HepG2 (cell line): ENCODE measurements at regions not wholly inside any gene's neighbourhood (a gene's known extent, or its start where the extent isn't known, plus 50 kb on each side); places are given as distances from the start of the nearest gene placed in this dataset.
"Not testable (repeated sequence)": the region's sequence is repeated elsewhere in the genome, so short reads cannot be mapped to it uniquely, and the experiment has no call there.

ENCODE experiments used
- ATAC-seq: fragments of 200-7000 bp; cut with Tn5 transposase; 3 replicates; pipeline ENCODE4 v1.9.1; 2020; ENCODE audit warnings: mild to moderate bottlenecking, moderate library complexity
- BruUV-seq: library from RNA; stranded (reverse); fragments of 400-500 nt; replicated peaks from 2 replicates; lab custom pipeline; 2021; lab: Mats Ljungman, UMichigan
- CTCF ChIA-PET: fragments of 300-600 bp; formaldehyde crosslinking; extraction: SDS; loops from one replicate; lab custom pipeline; 2021; ENCODE audit warnings: low total read pairs, inconsistent platforms, low intra/inter-chr PET ratio; lab: Yijun Ruan, JAX
- POLR2A ChIA-PET: fragments of 350-600 bp; sonication (Branson Sonifier 250); formaldehyde crosslinking; loops from one replicate; lab custom pipeline; 2020; ENCODE audit warnings: antibody characterized with exemption, inconsistent platforms; lab: Yijun Ruan, JAX
- DNase-seq: peaks from one replicate; pipeline ENCODE4 v3.0.0-alpha.2; 2015; ENCODE audit warnings: low spot score
- FAIRE-seq: peaks from 3 replicates; lab custom pipeline; 2011; peaks lifted over from hg19 to GRCh38; lab: Jason Lieb, UNC
- H2AFZ ChIP-seq: one replicate; pipeline ENCODE4 v1.6.1; 2011; ENCODE audit warnings: low read length, inconsistent platforms
- H3K27ac ChIP-seq: fragments of 300-600 bp; 3 replicates; pipeline ENCODE4 v1.8.0; 2011; ENCODE audit warnings: mixed run types, mild to moderate bottlenecking, mixed read lengths, low read length, inconsistent platforms; ENCODE audit not compliant: insufficient read depth; ENCODE audit errors: extremely low read length
- H3K27me3 ChIP-seq, 2 experiments: fragments of 200-600 bp in 1 of 2; 2 replicates in 1 of 2; 3 replicates in 1 of 2; pipeline versions ENCODE4 v1.6.0 to v1.8.0; 2011; ENCODE audit warnings: low read length in 2 of 2, mild to moderate bottlenecking in 2 of 2, moderate library complexity in 2 of 2, inconsistent platforms in 1 of 2; ENCODE audit not compliant: insufficient read depth in 2 of 2, control insufficient read depth in 1 of 2
- H3K36me3 ChIP-seq, 2 experiments: fragments of 200-600 bp in 1 of 2; replicated peaks in 1 of 2; 2 replicates in 1 of 2; 3 replicates in 1 of 2; pipeline versions ENCODE4 v1.5.1 to v1.8.0; 2011; ENCODE audit warnings: low read length in 2 of 2, inconsistent platforms in 1 of 2; ENCODE audit not compliant: insufficient read depth in 2 of 2, control insufficient read depth in 1 of 2
- H3K4me1 ChIP-seq: 2 replicates; pipeline ENCODE4 v1.5.1; 2012; ENCODE audit warnings: low read length, inconsistent platforms; ENCODE audit not compliant: insufficient read depth
- H3K4me2 ChIP-seq: 2 replicates; pipeline ENCODE4 v1.6.0; 2011; ENCODE audit warnings: low read depth, low read length, inconsistent platforms
- H3K4me3 ChIP-seq, 3 experiments: fragments of 200-600 bp in 1 of 3; sonication (generic), shearing (Covaris generic) in 1 of 3; replicated peaks in 1 of 3; 2 replicates each; pipeline ENCODE4 v1.5.1; 2011 to 2016; ENCODE audit warnings: low read length in 3 of 3, inconsistent platforms in 2 of 3, low read depth in 2 of 3, mild to moderate bottlenecking in 2 of 3, control low read depth in 1 of 3, mixed read lengths in 1 of 3; ENCODE audit not compliant: insufficient read depth in 1 of 3
- H3K79me2 ChIP-seq: one replicate; pipeline ENCODE4 v1.6.1; 2011; ENCODE audit warnings: low read length, inconsistent platforms; ENCODE audit not compliant: insufficient read depth
- H3K9ac ChIP-seq: 2 replicates; pipeline ENCODE4 v1.6.0; 2011; ENCODE audit warnings: mild to moderate bottlenecking, low read depth, low read length, inconsistent platforms; ENCODE audit not compliant: insufficient read depth
- H3K9me3 ChIP-seq: 2 replicates; pipeline ENCODE4 v1.5.1; 2012; ENCODE audit warnings: mild to moderate bottlenecking, low read length
- H4K20me1 ChIP-seq: 2 replicates; pipeline ENCODE4 v1.6.0; 2011; ENCODE audit warnings: inconsistent platforms, mild to moderate bottlenecking, low read length, moderate library complexity; ENCODE audit not compliant: insufficient read depth
- CEBPB ChIP-seq: IDR thresholded peaks from 2 replicates; pipeline ENCODE4 v1.6.1; 2011; ENCODE audit warnings: low read depth, low read length, improper control_type of control experiment, borderline replicate concordance
- CEBPG ChIP-seq: IDR thresholded peaks from 2 replicates; pipeline ENCODE4 v1.6.1; 2016
- DMTF1 ChIP-seq: sonication (generic); formaldehyde crosslinking; IDR thresholded peaks from 2 replicates; pipeline ENCODE4 v1.4.0; 2020; ENCODE audit warnings: mild to moderate bottlenecking, missing genetic modification reagents
- GRHL1 ChIP-seq: sonication (generic); formaldehyde crosslinking; conservative IDR thresholded peaks from 2 replicates; pipeline ENCODE4 v1.8.0; 2022; ENCODE audit warnings: missing genetic modification reagents
- HOXA5 ChIP-seq: sonication (generic); formaldehyde crosslinking; IDR thresholded peaks from 2 replicates; pipeline ENCODE4 v1.4.0; 2020; ENCODE audit warnings: missing genetic modification reagents
- MED13 ChIP-seq: sonication (generic); formaldehyde crosslinking; IDR thresholded peaks from 2 replicates; pipeline ENCODE4 v1.5.0; 2020; ENCODE audit warnings: missing genetic modification reagents
- PHF20 ChIP-seq: sonication (generic); formaldehyde crosslinking; IDR thresholded peaks from 2 replicates; pipeline ENCODE4 v1.5.0; 2020; ENCODE audit warnings: mild to moderate bottlenecking, missing genetic modification reagents
- RNF2 ChIP-seq: fragments of 450-650 bp; conservative IDR thresholded peaks from 2 replicates; pipeline ENCODE4 v1.6.1; 2016; ENCODE audit warnings: low read depth
- TARDBP ChIP-seq: sonication (generic); formaldehyde crosslinking; IDR thresholded peaks from 2 replicates; pipeline ENCODE4 v1.8.0; 2022; ENCODE audit warnings: mild to moderate bottlenecking, missing genetic modification reagents
- WIZ ChIP-seq: sonication (generic); formaldehyde crosslinking; IDR thresholded peaks from 2 replicates; pipeline ENCODE4 v1.5.1; 2020; ENCODE audit warnings: mild to moderate bottlenecking, missing genetic modification reagents
- ZNF251 ChIP-seq: sonication (generic); formaldehyde crosslinking; IDR thresholded peaks from 2 replicates; pipeline ENCODE4 v1.9.0; 2021; ENCODE audit warnings: mild to moderate bottlenecking, missing genetic modification reagents
- WGBS: methylation state at CpG from one replicate; pipeline ENCODE4 v1.1.6; 2017; ENCODE audit warnings: low lambda C conversion rate; 5-methylcytosine and 5-hydroxymethylcytosine counted together
- in situ Hi-C: cut with HindIII; loops from 2 replicates; pipeline ENCODE4 v1.10.0; 2017; ENCODE audit warnings: low pct_unique_long_range_greater_than_20kb; ENCODE audit not compliant: extremely low pct_ligation_motif_present
- intact Hi-C: fragments of 100-400 bp; cut with micrococcal nuclease; formaldehyde crosslinking; loops from one replicate; pipeline ENCODE4 v1.10.0; 2022; ENCODE audit not compliant: unreplicated experiment

GRCh38 chr7:24439104-24439503 lies 134.1 kb upstream of the PALS2 start:
- H3K4me3 ChIP-seq, H3K9ac ChIP-seq, H3K79me2 ChIP-seq, FAIRE-seq, H3K27me3 ChIP-seq, H3K36me3 ChIP-seq, H3K4me2 ChIP-seq, H3K27ac ChIP-seq, ATAC-seq, POLR2A ChIA-PET, H3K4me1 ChIP-seq, CTCF ChIA-PET, H3K9me3 ChIP-seq, H2AFZ ChIP-seq, in situ Hi-C loops, DNase-seq, intact Hi-C loops, BruUV-seq, H4K20me1 ChIP-seq: not testable (repeated sequence)
- WGBS = 10% methylated on average over 3 of the region's 3 CpGs
- TF ChIP-seq CEBPB = peak; percentile 39; the same call in 1 of the 2 replicates
- peak; percentile 58 for TF ChIP-seq CEBPG (CRISPR knock-in tag)

- ChIA-PET POLR2A (no interaction called here), CTCF (no interaction called here)
- no peaks in the 10 kb centered on the region for H3K36me3 ChIP-seq
- H3K9ac ChIP-seq = no peak overlapping the region
- FAIRE-seq (no peak), DNase-seq (no peak), ATAC-seq (no peak)
- H3K4me2 ChIP-seq = no peak overlapping the region
- no peaks in the 10 kb centered on the region for H4K20me1 ChIP-seq
- no peaks in the 10 kb centered on the region for H3K9me3 ChIP-seq
- no peaks in the 10 kb centered on the region for H3K4me1 ChIP-seq
- H2AFZ ChIP-seq = no peak overlapping the region
- H3K27ac ChIP-seq = no peak overlapping the region
- WGBS = 4% methylated on average over 3 of the region's 3 CpGs
- intact Hi-C loops = no loop called here
- H3K27me3 ChIP-seq = peaks cover 0 to 2% of the 10 kb centered on the region in 2 experiments; a peak in 1 of 5 replicates
- H3K79me2 ChIP-seq = no peaks in the 10 kb centered on the region
- no TSS peak for BruUV-seq
- no peak overlapping the region for H3K4me3 ChIP-seq
- in situ Hi-C loops = no loop called here
- TF ChIP-seq GRHL1 (CRISPR knock-in tag) (no peak), TARDBP (no peak), WIZ (CRISPR knock-in tag) (no peak), DMTF1 (CRISPR knock-in tag) (no peak), RNF2 (no peak), HOXA5 (CRISPR knock-in tag) (no peak), MED13 (CRISPR knock-in tag) (no peak), ZNF251 (CRISPR knock-in tag) (no peak), PHF20 (no peak)
Measured at GRCh38 chr7:24440892-24441291, 132.4 kb upstream of the PALS2 start.
